HG03039 (cell line): ENCODE measurements at regions not wholly inside any gene's neighbourhood (a gene's known extent, or its start where the extent isn't known, plus 50 kb on each side); places are given as distances from the start of the nearest gene placed in this dataset.
"Not testable (repeated sequence)": the region's sequence is repeated elsewhere in the genome, so short reads cannot be mapped to it uniquely, and the experiment has no call there.

Source experiments
- ATAC-seq: cut with Tn5 transposase; IDR thresholded peaks from one replicate; pipeline ENCODE4 v1.9.1; 2021; ENCODE audit warnings: mild to moderate bottlenecking, moderate library complexity; ENCODE audit not compliant: unreplicated experiment

GRCh38 chr20:22815206-22815551, 219.9 kb upstream of the SSTR4 start:
- no peak for ATAC-seq

- no peak for ATAC-seq
These were observed 219.4 kb upstream of the SSTR4 start for GRCh38 chr20:22815603-22816315.

DNA sequence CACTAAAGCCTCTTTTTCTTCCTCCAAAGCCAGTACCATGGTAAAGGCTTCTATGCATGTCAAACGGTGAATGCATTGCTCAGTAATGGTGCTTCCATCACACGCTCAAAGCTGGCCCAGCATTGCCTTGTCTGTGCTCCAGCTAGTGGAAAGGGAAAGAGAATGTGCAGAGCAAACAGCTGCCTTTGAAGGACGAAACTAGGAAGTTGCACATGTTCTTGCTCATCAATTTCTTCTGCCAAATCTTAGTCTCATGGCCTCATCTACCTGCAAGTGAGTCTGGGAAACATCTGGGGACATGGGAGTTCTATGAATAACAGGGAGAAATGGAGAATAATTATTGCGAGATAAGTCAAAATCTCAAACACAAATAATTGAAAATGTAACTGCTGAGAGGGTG, 216.5 kb upstream of the SSTR4 start:
- ATAC-seq = no peak

- no peak for ATAC-seq
These were observed 216.0 kb upstream of the SSTR4 start for GRCh38 chr20:22819112-22819511.

DNA sequence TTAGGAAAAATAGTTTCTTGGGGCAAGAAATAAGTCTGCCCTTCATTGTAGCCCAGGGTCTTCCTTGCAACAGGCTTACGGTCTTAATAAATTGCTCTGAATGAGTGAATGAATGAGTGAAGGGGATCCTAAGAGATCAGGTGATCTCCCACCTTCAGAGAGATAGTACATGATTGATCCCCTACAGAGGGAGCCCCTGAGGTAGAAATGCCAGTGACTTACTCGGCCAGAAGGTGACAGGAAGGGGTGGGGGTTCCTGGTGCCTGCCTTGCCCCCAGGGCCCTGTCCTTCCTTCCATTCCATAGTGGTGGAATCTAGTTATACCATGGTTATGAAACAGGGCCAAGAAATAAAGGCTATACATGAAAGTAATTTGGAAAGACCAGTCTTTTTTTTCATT, 215.3 kb upstream of the SSTR4 start:
- ATAC-seq = no peak

GRCh38 chr20:22821081-22821727, 213.9 kb upstream of the SSTR4 start:
- ATAC-seq = no peak

GRCh38 chr20:22821796-22822195, 213.3 kb upstream of the SSTR4 start:
- ATAC-seq = no peak

DNA sequence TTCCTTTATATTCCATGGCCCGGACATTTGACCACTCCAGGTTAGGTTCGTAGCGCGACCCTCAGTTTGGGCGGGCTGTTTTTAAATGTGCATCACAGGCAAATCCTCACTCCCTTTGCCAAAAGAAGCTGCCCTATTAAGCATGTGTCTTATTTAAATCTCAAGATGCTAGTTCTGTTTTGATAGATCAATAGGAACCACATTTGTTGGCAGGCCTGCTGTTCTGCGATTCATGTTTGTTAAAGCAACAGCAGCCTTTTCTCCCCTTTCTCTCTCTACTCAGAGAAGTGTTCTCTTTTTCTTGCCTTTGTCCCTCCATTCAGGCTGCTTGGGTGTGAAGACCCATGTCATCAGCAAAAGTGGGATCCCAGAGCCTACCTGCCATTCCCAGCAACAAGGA, 212.0 kb upstream of the SSTR4 start:
- ATAC-seq = no peak

DNA sequence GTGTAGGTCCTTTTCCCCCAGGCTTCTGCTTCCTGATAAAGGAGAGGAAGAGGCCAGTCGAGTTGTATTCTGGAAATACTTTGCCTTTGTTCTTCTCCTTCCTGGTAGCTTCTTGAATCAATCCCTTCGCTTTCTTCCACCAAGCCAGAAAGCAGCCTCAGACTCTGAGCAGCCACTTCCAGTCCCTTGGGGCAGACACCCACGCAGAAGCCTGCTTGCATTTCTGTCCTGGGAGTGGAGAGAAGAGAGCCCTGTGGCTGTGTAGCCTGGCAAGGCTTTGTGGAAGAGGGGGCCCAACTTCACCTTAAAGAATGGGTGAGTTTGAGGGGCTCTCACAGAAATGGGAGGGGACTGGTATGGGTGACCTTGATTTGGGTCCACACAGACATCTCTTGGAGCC, 211.0 kb upstream of the SSTR4 start:
- no peak for ATAC-seq

DNA sequence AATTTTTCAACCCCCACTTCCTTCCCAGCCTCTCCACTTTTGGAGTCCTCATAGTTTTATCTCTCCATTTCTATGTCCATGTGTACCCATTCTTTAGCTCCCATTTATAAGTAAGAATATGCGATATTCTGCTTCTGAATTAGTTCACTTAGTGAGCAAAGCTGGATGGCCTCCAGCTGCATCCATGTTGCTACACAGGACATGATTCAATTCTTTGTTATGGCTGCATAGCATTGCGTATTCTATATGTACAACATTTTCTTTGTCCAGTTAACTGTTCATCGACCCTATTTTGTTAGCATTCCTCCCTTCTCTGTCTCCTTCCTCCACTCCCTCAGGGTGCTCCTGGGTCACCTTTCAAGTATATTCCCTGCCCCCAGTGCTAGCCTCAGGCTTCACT, 210.0 kb upstream of the SSTR4 start:
- ATAC-seq = no peak

GRCh38 chr20:22825546-22825945, 209.6 kb upstream of the SSTR4 start:
- no peak for ATAC-seq

DNA sequence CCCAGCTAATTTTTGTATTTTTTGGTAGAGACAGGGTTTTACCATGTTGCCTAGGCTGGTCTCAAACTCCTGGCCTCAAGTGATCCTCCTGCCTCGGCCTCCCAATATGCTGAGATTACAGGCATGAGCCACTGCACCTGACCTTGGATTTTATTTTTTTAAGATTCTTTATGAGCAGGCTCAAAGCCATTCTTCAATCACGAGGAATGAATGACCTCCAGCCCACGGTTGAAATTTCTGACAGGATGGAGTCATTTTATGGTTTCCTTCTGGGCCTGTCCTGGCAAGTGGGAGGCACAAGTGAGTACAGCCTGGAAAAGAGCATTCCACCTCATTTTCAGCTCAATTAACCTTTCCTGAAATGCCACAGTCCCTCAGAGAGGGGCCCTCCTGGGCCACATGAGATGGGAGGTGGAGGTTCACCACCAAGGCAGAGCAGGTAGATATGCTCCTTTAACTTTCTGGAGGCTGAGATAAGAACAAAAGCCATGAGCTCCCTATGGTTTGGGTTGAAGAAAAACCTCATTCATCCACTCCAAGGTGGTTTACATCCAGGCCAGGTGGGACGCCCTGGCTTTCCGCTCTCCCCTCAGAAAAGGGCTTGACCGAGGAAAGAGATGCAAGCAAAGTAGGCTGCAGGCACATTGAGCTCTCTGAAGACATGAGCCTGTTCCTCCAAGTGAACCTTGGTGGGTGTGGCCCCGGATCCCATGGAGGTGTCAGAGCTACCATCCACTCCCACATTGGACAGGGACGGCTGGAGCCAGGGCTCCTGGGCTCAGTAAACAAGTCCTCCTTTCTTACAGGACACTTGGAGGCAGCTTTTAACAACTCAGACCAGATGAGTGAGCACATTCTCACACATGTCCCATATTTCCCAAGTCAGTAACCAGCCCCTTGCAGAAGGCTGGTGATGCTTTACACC, 208.5 kb upstream of the SSTR4 start:
- ATAC-seq = no peak

DNA sequence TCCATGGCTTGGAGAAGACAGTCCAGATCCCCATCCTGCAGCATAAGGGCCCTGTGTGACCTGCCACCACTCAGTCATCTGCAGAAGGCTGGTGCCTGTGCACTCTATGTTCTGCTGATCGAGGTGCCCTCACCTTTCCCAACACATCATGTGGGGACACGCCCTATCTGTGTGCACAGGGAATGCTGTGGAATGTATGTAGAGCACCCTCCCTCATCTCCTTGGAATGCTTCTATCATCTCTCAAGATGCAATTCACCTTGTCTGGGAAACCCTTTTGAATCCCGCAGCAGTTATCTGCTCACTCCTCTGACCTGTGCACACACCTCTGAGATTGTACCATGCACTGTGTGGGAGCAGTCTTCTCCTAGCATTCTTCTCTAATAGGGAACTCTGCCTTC, 207.2 kb upstream of the SSTR4 start:
- ATAC-seq = no peak

- no peak for ATAC-seq
These were observed 205.8 kb upstream of the SSTR4 start for GRCh38 chr20:22829356-22829755.

GRCh38 chr20:22830138-22830537, 205.0 kb upstream of the SSTR4 start:
- no peak for ATAC-seq

DNA sequence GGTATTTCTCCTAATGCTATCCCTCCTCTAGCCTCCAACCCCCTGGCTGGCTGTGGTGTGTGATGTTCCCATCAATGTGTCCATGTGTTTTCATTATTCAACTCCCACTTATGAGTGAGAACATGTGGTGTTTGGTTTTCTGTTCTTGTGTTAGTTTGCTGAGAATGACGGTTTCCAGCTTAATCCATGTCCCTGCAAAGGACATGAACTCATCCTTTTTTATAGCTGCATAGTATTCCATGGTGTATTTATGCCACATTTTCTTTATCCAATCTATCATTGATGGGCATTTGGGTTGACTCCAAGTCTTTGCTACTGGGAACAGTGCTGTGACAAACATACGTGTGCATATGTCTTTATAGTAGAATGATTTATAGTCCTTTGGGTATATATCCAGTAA, 204.4 kb upstream of the SSTR4 start:
- not testable (repeated sequence) for ATAC-seq

GRCh38 chr20:22833851-22834250, 201.3 kb upstream of the SSTR4 start:
- ATAC-seq = no peak

- no peak for ATAC-seq
These were observed 200.4 kb upstream of the SSTR4 start for GRCh38 chr20:22834651-22835256.

GRCh38 chr20:22836211-22836610, 198.9 kb upstream of the SSTR4 start:
- ATAC-seq = no peak

DNA sequence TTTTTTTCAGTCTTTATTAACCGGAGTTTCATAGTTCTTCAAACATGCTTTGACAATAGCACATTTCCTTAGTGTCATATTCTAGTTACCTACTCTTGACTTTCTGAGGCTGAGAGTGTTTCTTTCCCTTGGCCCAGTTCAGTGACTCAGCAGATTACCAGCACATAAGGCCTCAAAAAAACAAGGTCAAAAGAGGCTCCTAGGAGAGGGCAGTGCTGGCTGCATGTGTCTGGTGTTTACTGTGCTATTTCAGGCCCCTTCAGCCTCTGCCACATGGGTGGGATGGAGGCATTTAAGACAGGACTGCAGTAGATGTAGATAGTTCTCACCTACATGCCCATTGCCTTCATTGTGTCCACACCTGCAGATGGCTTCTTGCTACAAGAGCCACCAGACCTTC, 198.2 kb upstream of the SSTR4 start:
- no peak for ATAC-seq

DNA sequence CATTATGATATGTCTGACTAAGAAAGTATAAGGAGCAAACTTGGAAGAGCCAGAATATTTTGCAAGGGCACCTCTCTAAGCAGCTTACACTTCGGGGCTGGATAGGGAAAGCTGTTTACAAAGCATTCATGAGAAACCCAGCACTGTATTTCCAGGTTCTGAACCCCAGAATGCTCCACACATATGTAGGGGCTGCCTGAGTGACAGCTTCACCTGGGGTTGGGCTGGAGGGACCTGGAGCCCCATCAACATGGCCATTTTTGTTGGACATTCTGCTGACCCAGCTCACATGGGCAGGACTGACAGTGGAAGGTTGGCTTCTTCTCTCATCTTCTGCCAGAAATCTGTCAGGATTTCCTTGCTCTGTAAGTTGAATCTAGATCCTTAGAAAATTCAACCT, 197.1 kb upstream of the SSTR4 start:
- ATAC-seq = no peak
